ENCODE measurements at regions not wholly inside any gene's neighbourhood (a gene's known extent, or its start where the extent isn't known, plus 50 kb on each side); places are given as distances from the start of the nearest gene placed in this dataset.

- TF ChIP-seq CTCF (conservative IDR thresholded peaks at IDR 0.05; ENCODE audit: low read depth, low read length): no peak
- TF ChIP-seq EZH2 (IDR thresholded peaks at IDR 0.05; ENCODE audit: low read length, unreplicated experiment): no peak
- no peak for TF ChIP-seq EZH2phosphoT487 (IDR thresholded peaks at IDR 0.05; ENCODE audit: borderline replicate concordance, low read length)
These were observed 270.6 kb downstream of the DCAF12L2 start for GRCh38 chrX:125895518-125895917.
